A204.1 (cell line): ENCODE measurements at regions not wholly inside any gene's neighbourhood (a gene's known extent, or its start where the extent isn't known, plus 50 kb on each side); places are given as distances from the start of the nearest gene placed in this dataset.

Experiments
- FAIRE-seq: peaks from 2 replicates; lab custom pipeline; 2012; peaks lifted over from hg19 to GRCh38; lab: Jason Lieb, UNC

DNA sequence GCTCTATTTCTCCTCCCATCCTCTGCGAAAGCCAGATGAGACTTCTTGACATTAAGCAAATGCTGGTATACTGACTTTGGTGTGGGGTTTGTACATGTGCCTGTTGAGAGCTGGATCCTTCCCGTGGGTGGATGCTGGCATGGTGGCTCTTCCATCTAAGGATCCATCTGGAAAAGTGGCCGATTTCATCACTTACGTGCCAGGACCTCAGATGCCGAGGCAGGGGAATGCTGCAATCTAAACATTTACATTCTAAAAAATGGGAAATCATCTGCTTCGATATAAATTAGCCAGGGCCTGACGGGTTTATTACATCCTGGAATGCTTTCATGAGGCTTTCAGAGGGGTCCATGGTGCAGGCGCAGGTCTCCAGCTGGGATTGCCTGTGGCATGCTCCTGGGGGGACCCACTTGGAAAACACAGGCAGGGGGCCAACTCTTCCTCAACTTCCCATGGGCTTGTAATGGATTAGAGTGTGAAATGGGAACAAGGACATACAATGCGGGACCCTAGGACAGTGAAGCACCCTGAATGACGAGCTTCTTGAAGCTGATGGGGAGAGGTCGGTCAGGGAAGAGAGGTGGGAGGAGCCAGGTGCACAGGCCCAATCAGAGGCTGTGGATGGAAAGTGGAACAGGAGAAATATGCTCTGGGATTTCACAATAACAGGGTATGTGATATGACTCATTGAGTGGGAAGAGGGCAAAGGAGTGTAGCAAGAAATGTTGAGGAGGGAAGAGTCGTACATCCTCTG, 105.5 kb upstream of the PITX1 start:
- FAIRE-seq: no peak

DNA sequence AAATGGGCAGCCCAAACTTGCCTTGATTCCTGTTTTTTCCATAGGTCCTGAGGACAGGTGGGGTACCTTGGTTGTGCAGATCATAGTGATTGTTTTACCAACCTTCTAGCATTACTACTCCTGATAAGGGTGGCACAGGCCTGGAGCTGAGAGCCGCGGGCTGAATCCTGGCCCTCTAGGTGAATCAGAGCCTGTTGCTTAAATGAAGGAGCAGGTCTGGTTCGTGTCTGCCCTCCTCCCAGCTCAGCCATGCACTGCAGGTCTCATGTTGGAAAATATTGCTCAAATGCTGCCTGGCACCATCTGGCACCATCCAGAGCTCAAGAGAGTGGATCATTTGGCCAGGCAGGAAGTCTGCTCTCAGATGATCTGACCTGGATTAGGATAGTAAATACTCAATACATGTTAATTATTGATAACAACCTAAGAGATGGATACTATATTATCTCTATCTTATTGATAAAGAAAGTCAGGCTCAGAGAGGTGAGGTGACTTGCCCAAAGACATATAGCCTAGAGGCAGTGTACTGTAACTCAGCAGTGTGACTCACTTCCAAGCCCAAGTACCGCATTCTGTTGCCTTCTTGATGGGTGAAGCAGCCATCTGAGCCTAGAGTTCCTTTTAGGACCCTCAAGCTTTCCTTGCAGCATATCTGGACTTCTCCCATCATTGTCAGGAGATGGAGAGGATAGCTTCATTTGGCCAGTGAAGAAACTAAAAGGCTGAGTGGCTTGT, 104.3 kb upstream of the PITX1 start:
- no peak for FAIRE-seq

GRCh38 chr5:135137146-135137915, 103.3 kb upstream of the PITX1 start:
- FAIRE-seq: no peak

DNA sequence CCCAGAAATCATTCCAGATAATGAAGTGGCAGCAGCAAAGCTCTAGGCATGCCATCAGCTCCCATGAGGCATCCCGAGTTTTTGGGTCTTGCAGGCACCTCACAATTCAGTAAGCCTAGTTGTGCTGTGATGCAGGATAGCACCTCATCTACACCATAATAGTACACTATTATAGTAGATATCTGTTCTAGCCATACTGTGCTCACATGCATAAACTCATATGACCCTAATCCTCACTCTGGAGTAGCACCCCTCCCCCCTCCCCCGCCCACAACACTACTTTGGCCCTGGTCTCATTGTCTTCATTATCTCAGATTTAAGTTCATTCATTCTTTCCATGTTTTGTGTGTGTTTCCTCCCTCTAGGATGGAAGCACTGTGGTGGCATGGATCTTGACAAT, 102.5 kb upstream of the PITX1 start:
- FAIRE-seq: no peak

DNA sequence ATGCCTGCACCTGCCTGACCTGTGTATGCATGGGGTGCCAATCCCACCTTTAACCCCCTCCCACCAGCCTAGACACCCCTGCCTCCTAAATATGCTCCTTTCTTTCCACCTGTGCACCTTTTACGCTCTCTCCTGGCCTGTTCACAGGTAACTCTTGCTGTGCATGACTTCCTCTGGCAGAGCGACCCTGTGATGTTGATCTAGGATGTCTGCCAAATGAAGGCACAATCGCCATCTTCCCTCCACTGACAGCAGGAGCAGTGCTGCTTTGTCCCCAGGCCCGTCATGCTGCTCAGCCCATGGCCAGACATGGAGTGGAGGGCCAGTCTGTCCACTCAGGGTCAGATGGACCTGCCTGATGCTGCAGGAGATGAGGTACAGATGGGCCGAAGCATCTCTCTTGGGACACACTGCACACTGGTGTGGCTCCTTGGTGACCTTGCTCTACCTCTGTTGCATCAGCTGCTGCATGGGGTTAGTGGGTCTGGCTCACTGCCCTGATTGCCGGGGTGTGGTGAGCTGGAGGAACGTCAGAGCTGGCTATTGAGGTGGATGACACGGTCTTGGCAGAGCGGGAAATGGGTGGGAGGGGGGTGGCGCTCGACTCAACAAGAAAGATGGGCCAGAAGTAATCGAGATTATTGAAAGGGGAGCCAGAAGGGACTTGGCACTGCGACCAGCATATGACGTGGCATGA, 101.7 kb upstream of the PITX1 start:
- no peak for FAIRE-seq

GRCh38 chr5:135134691-135135381, 100.8 kb upstream of the PITX1 start:
- FAIRE-seq: no peak

- FAIRE-seq: no peak
Measured at GRCh38 chr5:135133698-135134515, 99.9 kb upstream of the PITX1 start.

DNA sequence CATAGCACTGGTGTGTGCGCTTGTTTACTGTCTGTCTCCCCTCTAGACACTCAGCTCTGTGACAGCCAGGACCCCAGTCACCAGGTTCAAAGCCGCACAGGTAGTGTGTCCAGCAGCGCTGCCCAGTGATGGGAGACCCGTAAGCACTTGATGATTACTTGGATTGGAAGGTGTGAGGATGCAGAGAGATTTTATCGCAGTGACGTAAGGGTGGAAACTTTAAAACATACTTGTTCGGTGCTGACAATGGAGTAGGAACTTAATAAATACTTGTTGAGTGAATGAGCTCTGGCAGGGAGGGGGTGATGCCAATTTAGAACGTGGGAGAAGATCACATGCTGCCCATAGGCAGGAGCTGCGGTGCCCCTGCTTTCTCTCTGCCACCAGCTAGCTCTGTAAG, 99.2 kb upstream of the PITX1 start:
- no peak for FAIRE-seq

GRCh38 chr5:135131801-135132680, 98.0 kb upstream of the PITX1 start:
- no peak for FAIRE-seq

DNA sequence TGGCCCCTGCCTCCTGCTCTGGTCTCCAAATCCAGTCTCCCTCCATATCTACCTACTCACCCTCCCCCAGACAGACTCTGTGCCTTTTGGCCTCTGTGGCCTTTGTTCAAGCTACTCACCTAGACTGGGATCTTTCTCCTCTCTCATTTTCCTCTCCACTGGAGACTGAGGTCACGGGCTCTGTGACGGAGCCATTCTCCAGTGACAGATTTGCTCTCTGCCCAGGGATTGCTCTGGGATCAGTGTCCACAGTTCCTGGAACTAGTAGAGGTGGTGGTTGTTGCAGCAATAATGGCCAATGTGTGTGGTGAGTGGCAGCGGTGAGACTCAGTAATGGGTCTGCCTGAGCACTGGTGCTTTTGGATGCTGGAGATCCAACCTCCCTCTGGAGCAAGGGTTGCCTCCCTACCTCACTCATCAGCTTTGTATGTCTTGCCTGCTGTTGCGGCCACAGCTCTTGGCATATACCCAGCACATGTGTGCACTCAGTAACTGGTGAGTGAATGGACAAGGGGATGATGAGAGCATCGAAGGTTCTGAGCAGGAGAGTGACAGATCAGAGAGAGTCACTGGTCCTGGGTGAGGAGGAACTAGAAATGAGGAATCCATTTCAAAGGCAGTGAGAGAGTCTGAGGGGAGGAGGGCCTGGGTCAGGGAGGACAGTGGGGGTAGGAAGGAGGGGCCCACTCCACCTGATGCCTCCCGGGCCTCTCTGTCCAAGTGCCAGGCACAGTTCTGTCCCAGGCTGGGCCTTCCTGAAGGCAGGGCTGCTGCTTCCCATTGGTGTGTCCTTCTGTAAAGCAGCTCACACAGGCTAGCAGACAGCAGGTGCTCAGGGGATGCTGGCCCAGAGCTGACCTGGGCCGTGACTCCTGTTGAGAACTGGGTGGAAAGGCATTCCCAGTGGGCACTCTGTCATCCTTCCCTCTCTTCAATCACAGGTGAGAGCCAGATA, 96.5 kb upstream of the PITX1 start:
- FAIRE-seq: no peak

DNA sequence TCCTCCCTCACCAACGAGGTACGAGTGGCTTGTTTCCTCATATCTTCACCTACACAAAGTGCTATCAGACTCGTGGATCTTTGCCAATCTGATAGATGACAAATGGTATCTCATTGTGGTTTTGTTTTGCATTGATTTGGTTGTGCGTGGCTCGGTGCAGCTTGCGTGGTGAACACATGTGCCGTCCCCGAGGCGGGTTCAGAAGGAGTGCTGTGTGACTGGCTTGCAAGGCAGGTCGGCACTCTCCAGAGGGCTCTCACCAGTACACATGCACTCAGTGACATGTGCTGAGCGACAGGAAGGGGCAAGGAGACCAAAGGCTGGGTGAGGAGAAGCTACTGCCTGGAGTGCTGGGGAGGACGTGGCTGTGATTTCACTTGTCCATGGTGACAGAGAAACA, 95.3 kb upstream of the PITX1 start:
- no peak for FAIRE-seq

- no peak for FAIRE-seq
Measured at GRCh38 chr5:135128361-135128760, 94.3 kb upstream of the PITX1 start.

DNA sequence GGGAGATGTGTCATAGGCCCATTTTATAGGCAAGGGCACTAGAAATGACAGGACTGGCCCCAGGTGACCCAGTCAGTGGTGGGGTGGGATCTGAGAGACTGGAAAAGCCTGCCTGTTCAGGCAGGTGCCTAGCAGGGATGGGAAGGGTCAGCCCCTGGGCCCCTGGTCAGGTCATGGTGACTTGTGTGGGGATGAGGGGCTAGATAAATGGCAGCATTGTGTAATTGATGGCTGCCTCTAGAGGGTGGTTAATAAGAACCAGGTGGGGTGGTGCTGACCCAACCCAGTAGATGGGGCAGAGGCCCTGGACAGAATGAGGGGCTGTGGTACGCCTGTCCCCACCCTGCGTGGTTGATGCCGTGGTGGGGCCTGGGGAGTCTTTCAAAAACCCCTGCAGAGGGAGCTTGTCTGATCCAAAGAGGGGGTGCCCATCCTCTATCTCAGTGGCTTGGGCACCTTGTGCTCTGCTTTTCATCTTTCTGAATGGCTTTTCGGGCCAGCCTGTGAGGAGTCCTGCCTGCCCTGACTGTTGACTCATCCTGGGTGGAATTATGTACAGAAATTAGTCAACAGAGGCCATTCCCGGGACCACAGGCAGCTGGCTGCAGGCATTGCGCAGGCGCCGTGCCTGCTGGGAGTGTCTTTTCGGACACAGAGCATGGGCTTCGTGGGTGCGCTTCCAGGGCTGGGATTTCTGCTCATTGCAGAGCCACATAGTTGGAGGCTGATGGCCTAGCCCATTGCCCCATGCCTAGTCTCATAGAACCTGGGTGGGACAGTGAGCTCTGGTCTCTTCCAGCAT, 93.6 kb upstream of the PITX1 start:
- FAIRE-seq: no peak

DNA sequence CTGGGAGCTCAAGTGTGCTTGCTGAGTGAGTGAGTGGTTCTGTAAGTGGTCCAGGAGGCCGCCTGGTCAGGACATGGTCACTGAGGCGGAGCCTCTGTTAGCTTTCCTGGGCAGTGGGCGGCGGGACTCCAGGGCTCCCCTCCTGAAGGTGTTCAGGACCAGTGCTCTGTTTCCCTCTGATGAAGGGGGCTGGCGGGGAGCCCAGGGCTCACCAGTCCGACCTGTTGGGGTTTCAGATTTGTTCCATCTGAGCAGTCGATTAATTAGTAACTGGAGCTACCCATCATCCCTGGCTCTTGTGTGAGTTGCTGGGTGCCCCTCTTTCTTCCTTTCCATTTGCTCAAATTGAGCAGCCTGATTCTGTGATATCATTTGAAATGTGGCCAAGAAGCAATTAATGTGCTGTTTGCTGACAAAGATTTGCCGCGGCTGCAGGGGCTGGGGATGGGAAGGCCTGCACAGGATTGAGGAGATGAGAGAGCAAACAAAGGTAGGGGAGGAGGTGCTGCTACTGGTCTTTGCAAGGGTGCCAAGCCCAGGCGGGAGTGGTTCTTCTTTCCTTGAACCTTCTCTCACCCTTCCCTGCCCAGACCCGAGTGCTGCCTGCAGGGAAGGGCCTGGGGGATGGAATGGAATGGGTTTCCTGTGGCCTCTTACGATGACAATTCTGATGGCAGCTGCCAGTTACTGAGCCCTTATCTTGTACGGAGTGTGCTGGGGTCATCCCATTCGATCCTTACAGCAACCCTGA, 92.8 kb upstream of the PITX1 start:
- no peak for FAIRE-seq

GRCh38 chr5:135124724-135125123, 90.7 kb upstream of the PITX1 start:
- FAIRE-seq: no peak

- FAIRE-seq: no peak
Measured at GRCh38 chr5:135124128-135124527, 90.1 kb upstream of the PITX1 start.

DNA sequence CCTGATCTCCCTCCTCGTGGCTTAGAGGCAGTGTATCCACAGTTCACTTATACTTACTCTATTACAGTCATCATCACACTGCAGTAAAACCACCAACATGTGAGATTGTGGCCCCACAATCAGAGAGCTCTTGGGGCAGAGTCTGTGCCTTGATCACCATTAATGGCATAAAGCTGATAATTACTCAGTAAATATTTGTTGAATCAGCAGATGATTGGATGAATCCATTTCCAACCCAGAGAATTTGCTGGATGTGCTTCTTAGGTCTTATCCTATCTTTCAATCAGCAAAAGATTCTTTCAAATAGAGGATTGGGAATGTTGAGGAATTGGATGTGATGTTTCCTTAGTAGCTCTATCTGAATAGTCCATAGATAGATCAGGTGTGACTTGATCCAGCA, 88.8 kb upstream of the PITX1 start:
- no peak for FAIRE-seq
